ENCODE measurements at regions not wholly inside any gene's neighbourhood (a gene's known extent, or its start where the extent isn't known, plus 50 kb on each side); places are given as distances from the start of the nearest gene placed in this dataset.

DNA sequence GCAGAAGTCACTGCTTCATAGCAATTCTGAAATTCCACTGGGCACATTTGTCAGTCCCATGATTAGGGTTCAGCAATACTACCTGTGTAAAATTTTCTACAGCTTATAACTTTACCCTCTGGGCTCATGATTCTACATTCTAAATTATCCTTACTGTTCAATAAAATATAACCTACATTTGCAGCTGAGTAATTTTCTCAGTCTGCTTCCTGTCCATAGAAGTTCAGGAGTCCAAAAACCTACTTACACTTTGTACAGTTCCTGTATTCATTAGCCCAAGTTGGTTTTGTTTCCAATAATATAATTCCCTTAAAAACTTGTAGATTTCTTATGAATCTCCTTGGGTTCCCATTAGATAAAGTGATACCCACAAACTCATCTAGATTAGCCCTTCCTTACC is 295.3 kb downstream of the SP3 start:
- TF ChIP-seq, protein P1, sequence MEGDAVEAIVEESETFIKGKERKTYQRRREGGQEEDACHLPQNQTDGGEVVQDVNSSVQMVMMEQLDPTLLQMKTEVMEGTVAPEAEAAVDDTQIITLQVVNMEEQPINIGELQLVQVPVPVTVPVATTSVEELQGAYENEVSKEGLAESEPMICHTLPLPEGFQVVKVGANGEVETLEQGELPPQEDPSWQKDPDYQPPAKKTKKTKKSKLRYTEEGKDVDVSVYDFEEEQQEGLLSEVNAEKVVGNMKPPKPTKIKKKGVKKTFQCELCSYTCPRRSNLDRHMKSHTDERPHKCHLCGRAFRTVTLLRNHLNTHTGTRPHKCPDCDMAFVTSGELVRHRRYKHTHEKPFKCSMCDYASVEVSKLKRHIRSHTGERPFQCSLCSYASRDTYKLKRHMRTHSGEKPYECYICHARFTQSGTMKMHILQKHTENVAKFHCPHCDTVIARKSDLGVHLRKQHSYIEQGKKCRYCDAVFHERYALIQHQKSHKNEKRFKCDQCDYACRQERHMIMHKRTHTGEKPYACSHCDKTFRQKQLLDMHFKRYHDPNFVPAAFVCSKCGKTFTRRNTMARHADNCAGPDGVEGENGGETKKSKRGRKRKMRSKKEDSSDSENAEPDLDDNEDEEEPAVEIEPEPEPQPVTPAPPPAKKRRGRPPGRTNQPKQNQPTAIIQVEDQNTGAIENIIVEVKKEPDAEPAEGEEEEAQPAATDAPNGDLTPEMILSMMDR (IDR thresholded peaks at IDR 0.05 in 8 of 11, conservative IDR thresholded peaks at IDR 0.05 in 3 of 11), result no peak
- no peak for TF ChIP-seq POLR2A (IDR thresholded peaks at IDR 0.05)
